ENCODE measurements at regions not wholly inside any gene's neighbourhood (a gene's known extent, or its start where the extent isn't known, plus 50 kb on each side); places are given as distances from the start of the nearest gene placed in this dataset.

GRCh38 chr6:66555082-66555481 is 848.1 kb upstream of the EYS start:
- no peak overlapping the region for H2AFZ ChIP-seq (ENCODE audit: low read depth, low read length)
- TF ChIP-seq CTCF (IDR thresholded peaks at IDR 0.05; ENCODE audit: low read depth, low read length) (no peak), EZH2phosphoT487 (IDR thresholded peaks at IDR 0.05; ENCODE audit: low read depth) (no peak)
- H3K4me3 ChIP-seq (ENCODE audit: low read length): no peak overlapping the region
- H3K27me3 ChIP-seq (ENCODE audit: low read depth, low read length): no peaks in the 10 kb centered on the region
- no peak overlapping the region for H3K4me2 ChIP-seq (ENCODE audit: low read length)
- no peak overlapping the region for H3K9ac ChIP-seq (ENCODE audit: low read length)
- H3K4me1 ChIP-seq (ENCODE audit: low read length): no peaks in the 10 kb centered on the region; the same call in 1 of the 2 replicates
- no peaks in the 10 kb centered on the region for H3K79me2 ChIP-seq (ENCODE audit: low read length)
- H3K9me3 ChIP-seq (ENCODE audit: insufficient read depth, low read length): peaks cover 7% of the 10 kb centered on the region
- H3K36me3 ChIP-seq (replicated peaks; ENCODE audit: low read depth, low read length): no peaks in the 10 kb centered on the region
- H4K20me1 ChIP-seq (ENCODE audit: insufficient read depth, low read length): no peaks in the 10 kb centered on the region
- H3K27ac ChIP-seq (ENCODE audit: low read length): no peak overlapping the region

- Histone ChIP-seq H4K20me1 (ENCODE audit: insufficient read depth, low read length) (no peaks in the 10 kb centered on the region), H3K9me3 (ENCODE audit: insufficient read depth, low read length) (peaks cover 7% of the 10 kb centered on the region), H3K36me3 (replicated peaks; ENCODE audit: low read depth, low read length) (no peaks in the 10 kb centered on the region), H3K4me1 (ENCODE audit: low read length) (no peaks in the 10 kb centered on the region; the same call in 1 of the 2 replicates), H3K27ac (ENCODE audit: low read length) (no peak overlapping the region), H3K4me3 (ENCODE audit: low read length) (no peak overlapping the region), H2AFZ (ENCODE audit: low read depth, low read length) (no peak overlapping the region), H3K79me2 (ENCODE audit: low read length) (no peaks in the 10 kb centered on the region), H3K9ac (ENCODE audit: low read length) (no peak overlapping the region), H3K27me3 (ENCODE audit: low read depth, low read length) (no peaks in the 10 kb centered on the region), H3K4me2 (ENCODE audit: low read length) (no peak overlapping the region)
- no peak for TF ChIP-seq EZH2phosphoT487 (IDR thresholded peaks at IDR 0.05; ENCODE audit: low read depth)
- TF ChIP-seq CTCF (IDR thresholded peaks at IDR 0.05; ENCODE audit: low read depth, low read length): no peak
These were observed 846.4 kb upstream of the EYS start for GRCh38 chr6:66553441-66553840.

- H3K4me3 ChIP-seq (ENCODE audit: low read length): no peak overlapping the region
- no peaks in the 10 kb centered on the region for H3K36me3 ChIP-seq (replicated peaks; ENCODE audit: low read depth, low read length)
- H3K9ac ChIP-seq (ENCODE audit: low read length): no peak overlapping the region
- no peaks in the 10 kb centered on the region for H4K20me1 ChIP-seq (ENCODE audit: insufficient read depth, low read length)
- H3K79me2 ChIP-seq (ENCODE audit: low read length): no peaks in the 10 kb centered on the region
- peaks cover 17% of the 10 kb centered on the region for H3K4me1 ChIP-seq (ENCODE audit: low read length)
- no peak overlapping the region for H2AFZ ChIP-seq (ENCODE audit: low read depth, low read length)
- no peaks in the 10 kb centered on the region for H3K27me3 ChIP-seq (ENCODE audit: low read depth, low read length)
- TF ChIP-seq CTCF (IDR thresholded peaks at IDR 0.05; ENCODE audit: low read depth, low read length) (no peak), EZH2phosphoT487 (IDR thresholded peaks at IDR 0.05; ENCODE audit: low read depth) (no peak)
- H3K9me3 ChIP-seq (ENCODE audit: insufficient read depth, low read length): no peaks in the 10 kb centered on the region
- no peak overlapping the region for H3K4me2 ChIP-seq (ENCODE audit: low read length)
- H3K27ac ChIP-seq (ENCODE audit: low read length): no peak overlapping the region
These were observed 831.6 kb upstream of the EYS start for GRCh38 chr6:66538551-66539135.

- TF ChIP-seq CTCF (IDR thresholded peaks at IDR 0.05; ENCODE audit: low read depth, low read length): no peak
- TF ChIP-seq EZH2phosphoT487 (IDR thresholded peaks at IDR 0.05; ENCODE audit: low read depth): no peak
- H3K9ac ChIP-seq (ENCODE audit: low read length): no peak overlapping the region
- no peak overlapping the region for H3K4me3 ChIP-seq (ENCODE audit: low read length)
- H2AFZ ChIP-seq (ENCODE audit: low read depth, low read length): 0 out of 2 replicates have a peak overlapping the region, but pooled peaks have one; percentile 16
- H3K4me1 ChIP-seq (ENCODE audit: low read length): peaks cover 17% of the 10 kb centered on the region
- H3K9me3 ChIP-seq (ENCODE audit: insufficient read depth, low read length): no peaks in the 10 kb centered on the region
- no peak overlapping the region; the same call in 1 of the 2 replicates for H3K4me2 ChIP-seq (ENCODE audit: low read length)
- H4K20me1 ChIP-seq (ENCODE audit: insufficient read depth, low read length): no peaks in the 10 kb centered on the region
- H3K27me3 ChIP-seq (ENCODE audit: low read depth, low read length): no peaks in the 10 kb centered on the region
- no peaks in the 10 kb centered on the region for H3K36me3 ChIP-seq (replicated peaks; ENCODE audit: low read depth, low read length)
- no peaks in the 10 kb centered on the region for H3K79me2 ChIP-seq (ENCODE audit: low read length)
- H3K27ac ChIP-seq (ENCODE audit: low read length): no peak overlapping the region
These were observed 826.9 kb upstream of the EYS start for GRCh38 chr6:66533921-66534404.
